ENCODE measurements at regions not wholly inside any gene's neighbourhood (a gene's known extent, or its start where the extent isn't known, plus 50 kb on each side); places are given as distances from the start of the nearest gene placed in this dataset.
"Not testable (repeated sequence)": the region's sequence is repeated elsewhere in the genome, so short reads cannot be mapped to it uniquely, and the experiment has no call there.

DNA sequence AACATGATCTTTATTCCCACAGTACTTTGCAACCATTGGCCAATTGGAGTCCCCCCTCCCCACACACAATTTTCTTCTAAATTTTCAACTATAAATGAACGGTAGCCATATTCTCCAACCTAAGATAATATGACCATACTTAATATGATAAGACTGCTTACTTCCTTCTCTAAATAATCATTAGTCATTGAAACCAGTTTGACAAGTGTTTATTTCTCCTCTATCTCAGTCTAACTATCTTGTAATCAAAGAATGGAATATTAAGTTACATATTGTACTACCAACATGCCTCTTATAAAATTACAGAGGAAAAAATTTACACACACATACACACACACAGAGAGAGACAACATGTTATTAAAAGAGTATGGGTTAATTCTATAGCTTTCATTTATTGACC is 567.4 kb upstream of the TMPRSS15 start:
- FAIRE-seq = no peak

DNA sequence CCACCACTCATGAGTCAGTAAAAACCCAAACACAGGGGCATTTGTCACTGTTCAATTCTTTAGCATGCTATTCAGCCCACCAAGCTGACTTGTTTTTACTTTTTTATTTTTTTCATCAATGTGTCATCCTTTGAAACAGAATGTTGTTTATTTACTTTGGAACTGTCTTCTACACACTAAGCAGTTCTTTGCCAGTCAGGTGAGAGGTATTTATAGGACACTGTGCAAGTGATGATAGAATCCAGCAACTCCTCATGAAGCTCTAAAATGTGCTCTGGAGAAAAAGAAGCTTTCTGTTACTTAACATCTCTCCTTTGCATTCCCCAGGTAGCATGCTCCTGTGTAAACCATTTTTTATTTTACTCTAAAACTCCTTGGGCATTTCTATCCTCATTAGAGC is 582.0 kb upstream of the TMPRSS15 start:
- FAIRE-seq = no peak

DNA sequence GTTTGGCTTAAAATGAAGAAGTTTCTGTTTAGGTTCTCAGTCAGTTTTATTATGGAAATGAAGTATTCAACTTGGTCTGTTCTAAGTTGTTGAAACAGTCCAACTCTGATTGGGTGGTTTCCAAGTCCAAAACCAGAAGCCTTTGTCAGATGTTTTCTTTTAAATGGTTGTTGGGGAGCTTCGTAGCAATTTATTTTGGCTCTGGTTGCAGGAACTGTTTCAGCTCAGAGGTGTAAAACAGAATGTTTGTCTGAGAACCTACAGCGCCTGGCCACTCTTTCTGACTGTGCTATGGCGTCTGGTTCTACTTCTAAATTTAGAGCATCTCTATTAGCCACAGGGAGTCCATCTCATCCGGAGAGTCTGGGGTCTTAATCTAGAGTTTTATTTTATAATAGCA is 582.6 kb upstream of the TMPRSS15 start:
- FAIRE-seq = no peak

DNA sequence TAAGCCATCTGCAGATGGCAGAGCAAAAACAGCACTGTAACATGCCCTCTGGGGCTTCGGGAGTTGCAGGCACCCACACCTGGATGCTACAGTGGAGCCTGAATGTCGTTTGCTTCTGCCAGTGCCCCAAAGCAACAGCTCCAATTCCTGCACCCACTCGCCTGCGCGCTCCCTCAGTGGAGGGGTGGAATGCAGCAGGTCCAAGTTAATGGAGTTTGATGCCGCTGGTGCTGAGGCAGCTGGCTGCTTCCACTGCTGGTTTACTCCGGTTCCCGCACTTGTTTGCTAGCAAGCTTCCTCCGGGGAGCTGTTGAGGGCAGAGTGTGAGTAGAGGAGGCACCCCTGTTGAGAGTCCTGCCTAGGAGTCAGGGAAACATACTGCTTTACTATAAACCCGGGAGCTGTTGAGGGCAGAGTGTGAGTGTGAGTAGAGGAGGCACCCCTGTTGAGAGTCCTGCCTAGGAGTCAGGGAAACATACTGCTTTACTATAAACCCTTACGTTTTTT is 584.0 kb upstream of the TMPRSS15 start:
- no peak for FAIRE-seq

DNA sequence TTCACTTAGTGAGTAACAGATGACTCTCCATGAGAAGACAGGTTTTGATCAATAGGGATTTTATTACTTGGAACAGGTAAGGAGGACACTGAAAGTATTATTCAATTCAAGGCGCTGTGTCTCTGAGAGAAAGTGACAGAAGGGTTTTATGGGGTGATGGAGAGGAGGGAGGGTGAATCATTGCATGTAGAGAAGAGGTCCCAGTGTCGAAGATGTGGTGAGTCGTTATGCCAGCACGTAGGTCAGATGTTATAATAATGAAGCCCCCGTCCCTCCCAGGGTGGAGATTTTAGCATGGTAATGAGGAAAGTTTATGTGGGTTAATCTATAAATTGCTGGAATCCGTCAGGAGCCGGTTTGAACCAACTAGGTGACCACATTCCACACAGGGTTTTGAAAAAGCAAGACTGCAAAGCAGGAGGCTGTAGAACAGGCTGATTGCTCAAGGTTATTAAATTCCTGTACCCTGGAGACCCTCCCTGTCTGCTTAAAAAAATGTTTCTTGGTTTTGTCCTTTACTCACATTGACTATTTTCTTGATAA is 586.4 kb upstream of the TMPRSS15 start:
- FAIRE-seq = no peak

DNA sequence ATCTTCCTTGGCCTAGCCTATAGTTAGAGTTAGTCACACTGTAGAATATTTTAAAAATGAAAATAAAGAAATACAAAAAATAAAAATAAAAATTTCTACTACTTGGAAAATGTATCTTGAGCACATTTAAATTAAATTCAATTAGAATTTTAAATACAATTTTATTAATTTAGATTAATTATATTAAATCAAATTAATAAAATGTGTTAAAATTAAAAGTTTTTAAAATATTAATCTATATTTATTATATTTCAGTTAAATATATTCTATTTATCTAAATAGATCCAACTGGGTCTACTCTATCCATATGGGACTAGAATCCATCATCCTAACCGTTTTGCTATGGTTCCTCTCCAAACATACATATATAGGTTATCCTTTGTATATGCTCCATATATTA is 588.3 kb upstream of the TMPRSS15 start:
- peak; percentile 21 for FAIRE-seq

DNA sequence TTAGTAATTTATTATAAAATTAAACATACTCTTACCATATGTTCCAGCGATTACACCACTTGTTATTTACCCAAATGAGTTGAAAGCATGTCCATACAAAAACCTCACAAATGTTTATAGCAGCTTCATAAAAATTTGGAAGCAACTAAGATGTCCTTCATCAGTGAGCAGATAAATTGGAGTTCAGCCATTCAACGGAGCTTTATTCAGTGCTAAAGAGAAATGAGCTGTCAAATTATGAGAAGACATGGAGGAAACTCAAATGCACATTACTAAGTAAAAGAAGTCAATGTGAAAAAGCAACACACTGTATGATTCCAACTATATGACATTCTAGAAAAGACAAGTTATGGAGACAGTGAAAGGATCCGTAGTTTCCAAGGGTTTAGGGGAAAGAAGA is 606.7 kb upstream of the TMPRSS15 start:
- no peak for FAIRE-seq

DNA sequence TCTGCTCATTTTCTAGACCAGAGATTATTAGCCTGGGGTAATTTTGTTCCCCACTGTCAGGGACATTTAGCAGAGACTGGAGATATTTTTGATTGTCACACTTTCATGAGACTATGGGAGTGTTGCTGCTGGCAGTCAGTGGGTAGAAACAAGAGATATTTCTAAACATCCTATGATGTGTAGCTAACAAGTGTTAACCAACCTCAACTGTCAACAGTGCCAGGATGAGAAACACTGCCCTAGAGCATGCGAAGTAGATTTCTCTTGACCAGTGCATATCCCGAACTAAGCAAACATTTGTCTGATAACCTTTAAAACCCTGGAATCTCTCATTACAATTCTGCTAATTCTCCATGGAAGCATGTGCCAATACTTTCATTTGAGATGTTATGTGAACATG is 607.4 kb upstream of the TMPRSS15 start:
- FAIRE-seq = no peak

DNA sequence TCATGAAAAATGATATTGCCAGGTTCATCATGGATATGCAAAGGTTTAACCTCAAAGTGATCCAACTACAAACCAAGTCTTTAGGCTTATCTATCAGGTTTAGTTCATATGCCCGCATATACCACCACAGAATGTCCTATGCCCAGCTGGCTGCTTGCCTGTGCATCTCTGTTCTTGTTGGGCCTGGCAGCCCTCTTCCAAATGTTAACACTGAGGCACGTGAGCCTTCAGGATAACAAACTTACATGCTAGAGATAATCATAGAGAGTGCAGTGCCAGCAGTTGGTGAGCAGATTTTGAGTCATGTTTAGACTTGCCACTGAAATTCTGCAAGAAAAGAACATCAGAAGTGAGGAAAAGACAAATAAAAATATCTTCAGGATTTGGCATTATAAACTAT is 607.9 kb upstream of the TMPRSS15 start:
- FAIRE-seq = no peak

DNA sequence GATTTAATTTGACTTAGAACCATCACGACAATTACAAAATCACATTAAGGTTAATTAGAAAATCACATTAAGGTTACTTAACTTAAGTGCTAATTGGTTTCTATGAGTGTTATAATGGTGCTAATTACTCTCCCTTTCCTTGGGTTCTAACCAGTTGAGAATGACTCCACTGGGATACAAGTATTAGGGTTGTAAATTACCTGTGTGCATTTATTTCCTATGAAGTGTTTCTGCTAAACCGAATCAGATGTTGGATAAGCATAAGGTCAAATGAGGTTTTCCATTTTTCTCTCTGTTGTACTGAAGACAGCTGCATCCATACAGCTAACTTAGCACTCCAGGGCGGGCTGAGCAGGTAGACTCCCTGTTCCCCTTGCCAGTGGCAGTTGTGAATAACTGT is 610.3 kb upstream of the TMPRSS15 start:
- no peak for FAIRE-seq

DNA sequence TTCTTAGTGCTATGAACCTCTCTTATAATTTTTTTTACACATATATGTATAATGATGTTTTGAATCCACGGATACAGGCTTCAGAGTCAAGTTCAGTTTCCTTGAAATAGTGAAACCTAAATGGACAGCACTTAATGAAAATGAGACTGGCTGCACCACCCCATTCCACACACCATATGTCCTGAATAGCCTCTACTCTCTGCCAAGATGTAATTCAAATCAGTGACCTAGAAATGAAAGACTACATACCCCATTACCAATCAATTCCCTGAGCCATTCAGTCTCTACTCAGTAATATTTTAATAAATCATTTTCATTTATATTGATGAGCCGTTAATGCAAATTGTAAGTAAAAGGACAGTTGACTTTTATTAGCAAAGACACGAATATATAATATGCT is 614.9 kb upstream of the TMPRSS15 start:
- no peak for FAIRE-seq

DNA sequence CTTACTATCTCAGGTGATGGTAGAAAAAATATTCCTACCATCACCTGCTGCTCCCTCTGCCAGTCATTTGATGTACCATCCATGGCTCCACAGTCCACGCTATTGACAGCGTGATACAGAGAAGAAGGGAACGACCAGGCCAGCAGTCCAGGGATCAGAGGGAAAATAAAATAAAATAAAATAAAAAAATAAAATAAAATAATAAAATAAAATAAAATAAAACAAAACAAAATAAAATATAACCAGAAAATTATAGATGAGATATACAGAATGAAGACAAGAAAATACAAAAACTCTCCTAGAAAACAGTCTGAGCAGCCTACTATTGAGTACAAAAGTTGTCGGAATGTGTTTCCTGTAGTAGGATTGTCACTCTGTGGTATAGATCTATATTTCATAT is 619.4 kb upstream of the TMPRSS15 start:
- FAIRE-seq = no peak

DNA sequence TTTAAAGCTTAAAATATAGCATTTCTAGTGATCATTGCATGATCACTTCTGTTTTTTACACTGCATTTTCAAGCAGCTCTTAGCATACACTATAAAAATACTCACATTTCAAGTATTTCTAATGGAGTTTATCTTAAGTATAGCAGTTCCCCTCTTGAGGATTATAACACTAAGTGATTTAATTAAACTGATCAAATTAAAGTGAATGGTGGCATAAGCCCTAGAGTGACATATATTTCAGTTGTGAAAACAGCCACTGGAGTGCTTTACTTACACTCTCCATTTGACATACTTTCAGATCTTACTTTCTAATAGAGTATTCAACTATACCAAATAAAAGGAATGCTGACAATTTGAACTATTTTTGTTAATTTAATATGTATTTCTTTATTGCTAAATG is 623.3 kb upstream of the TMPRSS15 start:
- no peak for FAIRE-seq

DNA sequence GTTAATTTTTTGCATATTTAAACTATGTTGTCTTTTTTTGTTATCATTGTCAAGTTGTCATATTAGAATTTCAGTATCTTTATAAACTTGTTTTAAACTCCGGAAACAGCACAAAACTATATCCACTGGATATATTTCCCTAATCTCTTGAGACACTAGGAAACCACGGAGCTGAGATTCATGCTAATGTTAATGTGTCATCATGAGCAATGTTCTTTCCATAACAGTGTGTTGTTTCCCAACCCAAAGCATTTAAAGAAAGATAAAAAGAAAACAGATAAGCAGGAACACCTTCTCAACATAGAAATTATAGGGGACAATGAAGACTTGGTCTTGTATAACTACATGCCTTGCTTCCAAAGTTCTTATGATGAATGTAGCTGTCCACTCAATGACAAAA is 626.2 kb upstream of the TMPRSS15 start:
- FAIRE-seq = no peak

DNA sequence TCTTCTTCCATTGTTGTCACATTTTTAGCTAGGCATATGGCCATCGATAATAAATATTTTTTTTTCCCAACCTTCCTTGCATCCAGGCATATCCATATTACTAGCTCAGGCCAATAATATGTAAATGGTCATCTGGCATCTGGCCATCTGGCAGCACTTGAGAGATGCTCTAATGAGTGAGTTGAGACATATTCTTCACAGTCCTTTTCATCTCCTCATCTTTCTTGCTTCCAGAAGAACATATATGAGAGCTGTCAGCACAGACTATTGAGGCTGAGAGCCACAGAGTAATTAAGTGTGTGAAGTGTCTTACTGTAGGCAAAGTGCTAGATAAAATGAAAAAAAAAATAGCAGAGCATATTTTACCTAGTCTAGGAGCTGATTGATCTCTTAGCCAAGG is 628.4 kb upstream of the TMPRSS15 start:
- no peak for FAIRE-seq

DNA sequence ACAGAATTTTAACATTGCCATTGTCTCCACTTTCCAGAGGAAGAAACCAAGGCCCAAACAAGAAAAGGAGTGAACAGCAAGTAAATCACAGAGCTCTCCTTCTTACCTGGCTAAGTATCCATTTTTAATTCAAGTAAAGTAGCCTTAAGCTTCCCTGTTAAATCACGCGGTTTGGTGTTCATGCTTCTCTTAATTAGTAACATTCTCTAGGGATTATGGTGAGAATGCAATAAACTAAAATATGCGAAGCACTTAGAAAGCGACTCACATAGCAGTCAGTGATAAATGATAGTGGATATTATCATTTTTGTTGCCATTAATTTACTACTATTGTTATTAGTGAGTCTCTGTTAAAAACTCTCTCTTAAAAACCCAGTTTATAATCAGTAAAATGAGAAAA is 630.5 kb upstream of the TMPRSS15 start:
- FAIRE-seq = no peak

DNA sequence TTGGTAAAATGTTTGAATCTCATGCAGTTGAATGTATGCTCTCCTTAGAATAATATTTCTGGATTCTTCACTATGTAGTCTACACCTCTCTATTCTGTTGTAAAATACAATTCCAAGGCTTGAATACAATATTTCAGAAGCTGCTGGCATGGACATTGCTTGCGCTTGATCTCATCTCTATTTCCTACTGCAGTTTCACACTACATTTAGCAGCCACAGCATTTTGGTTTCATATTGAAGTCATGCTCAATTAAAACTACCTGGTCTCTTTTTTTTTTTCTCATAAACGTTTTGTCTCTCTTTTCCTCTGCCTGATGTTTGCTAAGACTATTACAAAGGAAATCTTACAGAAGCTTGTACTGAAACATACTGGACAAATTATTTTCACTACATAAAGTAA is 631.0 kb upstream of the TMPRSS15 start:
- FAIRE-seq = no peak

DNA sequence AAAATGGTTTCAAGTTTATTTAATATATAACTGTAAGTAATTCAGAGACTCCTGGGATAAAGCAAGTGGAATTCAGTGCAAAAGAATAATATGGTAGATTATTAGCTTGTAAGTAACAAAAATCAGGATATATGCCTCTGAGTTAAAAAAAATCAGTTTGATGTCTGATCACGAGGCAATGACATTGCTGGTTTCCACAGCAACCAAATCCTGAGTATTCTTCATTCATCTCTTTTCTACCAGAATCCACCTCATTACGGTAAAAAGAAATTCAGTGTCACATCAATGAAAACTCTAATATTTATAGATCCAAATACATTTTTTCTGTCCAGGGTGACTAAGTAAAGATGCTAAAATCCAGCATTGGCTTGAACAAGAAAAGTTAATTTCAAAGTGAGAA is 642.3 kb upstream of the TMPRSS15 start:
- no peak for FAIRE-seq

DNA sequence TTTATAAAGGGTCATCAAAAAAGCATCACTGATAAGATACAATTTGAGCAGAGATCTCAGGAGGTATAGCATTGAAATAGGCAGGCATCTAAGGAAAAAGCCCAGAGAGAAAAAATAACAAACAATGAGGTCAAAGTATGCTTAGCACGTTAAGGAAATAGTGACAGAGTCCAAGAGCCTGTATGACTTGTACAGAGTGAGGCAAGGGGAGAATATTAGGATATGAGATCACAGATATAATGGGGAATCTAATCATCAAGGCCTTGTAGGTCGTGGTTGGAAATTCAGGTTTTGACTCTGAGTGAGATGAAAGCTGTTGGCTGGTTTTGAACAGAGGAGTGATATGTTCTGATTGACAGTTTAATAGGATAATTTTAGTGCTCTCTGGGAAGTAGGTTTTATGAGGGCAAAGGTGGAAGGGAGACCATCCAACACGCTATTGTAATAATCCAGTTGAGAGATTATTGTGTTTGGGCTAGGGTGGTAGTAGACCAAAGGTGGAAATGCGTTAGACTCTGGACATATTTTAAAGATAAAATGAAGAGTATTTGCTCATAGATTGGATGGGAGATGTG is 644.6 kb upstream of the TMPRSS15 start:
- FAIRE-seq = no peak

DNA sequence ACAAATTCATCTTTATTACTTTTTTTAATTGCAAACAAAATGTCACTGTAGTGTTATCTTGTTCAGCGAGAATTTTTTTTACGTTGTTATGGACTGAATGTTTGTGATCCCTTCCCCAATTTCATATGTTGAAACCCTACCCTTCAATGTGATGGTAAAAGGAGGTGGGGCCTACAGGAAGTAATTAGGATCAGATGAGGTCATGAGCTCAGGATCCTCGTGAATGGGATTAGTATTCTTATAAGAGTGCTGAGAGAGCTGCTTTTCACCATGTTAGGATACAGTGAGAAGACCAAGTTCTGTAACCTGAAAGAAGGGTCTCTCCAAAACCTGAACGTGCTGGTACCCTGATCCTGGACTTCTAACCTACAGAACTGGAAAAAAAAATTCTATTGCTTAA is 646.0 kb upstream of the TMPRSS15 start:
- no peak for FAIRE-seq

DNA sequence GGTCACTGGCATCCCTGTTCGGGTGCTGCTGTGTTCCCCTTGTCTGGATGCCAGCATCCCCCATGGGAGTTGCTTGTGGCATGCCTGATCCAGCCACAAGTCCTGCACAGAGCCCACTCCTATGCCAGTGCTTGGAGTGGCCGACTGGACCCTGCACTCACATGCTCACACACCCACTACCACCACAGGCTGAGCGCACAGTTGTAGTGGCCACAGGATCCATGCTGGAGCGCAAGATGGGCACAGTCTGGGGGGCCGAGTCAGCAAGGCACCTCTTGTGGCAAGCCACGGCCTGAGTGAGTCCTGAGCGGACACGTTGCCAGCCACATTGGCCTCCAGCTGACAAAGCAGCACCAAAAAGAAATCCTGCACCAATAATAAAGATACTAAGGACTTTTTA is 661.6 kb upstream of the TMPRSS15 start:
- no peak for FAIRE-seq

DNA sequence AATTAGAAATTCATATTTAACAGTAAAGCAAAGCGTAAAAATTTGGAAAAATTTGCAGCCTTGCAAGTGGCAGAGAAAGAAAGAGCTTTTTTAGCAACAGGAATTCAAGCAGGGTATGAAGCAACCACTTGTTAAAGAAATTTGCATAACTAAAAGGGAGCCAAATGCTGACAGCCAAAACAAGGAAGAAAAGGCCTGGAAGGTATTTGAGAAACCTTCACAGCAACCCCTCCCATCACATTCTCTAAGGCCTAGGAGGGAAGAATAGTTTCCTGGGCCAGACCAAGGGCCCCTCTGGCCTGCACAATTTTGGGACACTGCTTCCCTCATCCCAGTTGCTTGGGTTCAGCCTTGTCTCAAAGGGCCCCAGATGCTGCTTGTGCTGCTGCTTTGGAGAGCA is 672.4 kb upstream of the TMPRSS15 start:
- FAIRE-seq = no peak

DNA sequence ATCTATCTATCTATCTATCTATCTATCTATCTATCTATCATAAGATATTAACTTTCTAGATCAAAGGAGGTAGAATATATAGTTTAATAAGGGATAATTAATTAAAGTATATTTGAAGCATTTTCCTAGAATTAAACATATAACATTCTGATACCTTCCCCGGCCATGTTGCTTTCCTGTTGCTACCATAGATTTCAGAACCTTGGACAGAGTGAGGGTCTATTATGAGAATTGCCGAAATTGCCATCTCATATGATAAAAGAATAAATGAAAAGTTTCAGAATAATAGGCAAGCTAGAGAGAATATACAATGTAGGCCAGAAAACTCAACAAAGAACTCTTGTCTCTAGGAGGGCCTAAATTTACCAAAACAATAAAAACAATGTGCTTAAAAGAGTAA is 706.1 kb upstream of the TMPRSS15 start:
- no peak for FAIRE-seq

DNA sequence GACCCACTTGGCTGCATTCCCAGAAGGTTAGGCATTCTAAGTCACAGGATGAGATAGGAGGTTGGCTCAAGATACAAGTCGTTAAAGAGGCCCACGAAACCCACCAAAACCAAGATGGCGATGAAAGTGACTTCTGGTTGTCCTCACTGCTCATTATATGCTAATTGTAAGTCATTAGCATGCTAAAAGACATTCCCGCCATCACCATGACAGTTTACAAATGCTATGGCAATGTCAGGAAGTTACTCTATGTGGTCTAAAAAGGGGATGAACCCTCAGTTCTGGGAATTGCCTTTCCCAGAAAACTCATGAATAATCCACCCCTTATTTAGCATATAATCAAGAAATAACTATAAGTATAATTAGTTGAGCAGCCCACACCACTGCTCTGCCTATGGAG is 715.7 kb upstream of the TMPRSS15 start:
- FAIRE-seq = not testable (repeated sequence)

DNA sequence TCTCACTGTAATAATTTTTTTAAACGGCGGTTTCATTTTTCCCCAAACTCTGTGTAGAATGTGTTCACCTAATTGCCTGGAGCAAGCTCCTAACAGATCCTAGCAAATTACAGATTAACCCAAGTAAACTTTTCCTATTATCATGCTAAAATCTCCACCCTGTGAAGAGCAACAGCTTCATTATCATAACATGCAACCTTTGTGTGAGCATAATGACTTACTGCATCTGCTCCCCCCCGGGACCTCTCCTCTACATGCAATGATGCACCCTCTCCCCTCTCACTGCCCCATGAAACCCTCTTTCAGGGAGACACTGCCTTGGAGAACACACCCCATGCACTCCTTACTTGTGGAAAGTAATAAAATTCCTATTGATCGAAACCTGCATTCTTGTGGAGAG is 717.0 kb upstream of the TMPRSS15 start:
- FAIRE-seq = no peak

DNA sequence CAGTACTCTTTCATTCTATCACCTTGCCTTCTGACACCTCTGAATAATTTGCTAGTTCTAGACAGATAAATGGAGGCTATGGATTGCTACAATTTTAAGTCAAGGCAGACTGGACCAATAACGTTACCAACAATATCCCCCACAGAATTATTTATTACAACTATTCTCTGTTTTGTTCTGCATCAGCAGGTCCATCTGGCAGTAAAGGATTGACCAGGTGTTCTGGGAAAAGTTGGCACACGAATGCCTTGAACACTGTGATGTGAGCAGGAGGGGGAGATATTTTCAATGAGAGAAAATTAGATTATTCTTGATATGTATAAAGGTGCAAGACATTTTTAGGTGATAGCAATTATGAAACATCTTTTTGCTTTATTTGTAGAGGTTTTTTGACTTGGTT is 718.8 kb upstream of the TMPRSS15 start:
- no peak for FAIRE-seq

Measured in islet of Langerhans (tissue), 1 donor.